Prostate gland (tissue), 2 donors: ENCODE measurements at regions not wholly inside any gene's neighbourhood (a gene's known extent, or its start where the extent isn't known, plus 50 kb on each side); places are given as distances from the start of the nearest gene placed in this dataset.

Experiments used
- DNase-seq: peaks from one replicate; pipeline ENCODE4 v3.0.0-alpha.2; 2019; ENCODE audit warnings: low spot score
- H3K27ac ChIP-seq, 2 donors: fragments of 200-600 bp; sonication (generic); 2 replicates each; pipeline ENCODE4 v1.5.1; 2017 to 2019
- H3K27me3 ChIP-seq: fragments of 200-600 bp; sonication (generic); replicated peaks from 2 replicates; pipeline ENCODE4 v1.5.1; 2019; ENCODE audit not compliant: insufficient read depth
- H3K36me3 ChIP-seq, 2 donors: fragments of 200-600 bp; sonication (generic); 1 replicate in 1 of 2; 2 replicates in 1 of 2; pipeline versions ENCODE4 v1.5.1 to v1.8.1; 2017 to 2019
- H3K4me1 ChIP-seq: fragments of 200-600 bp; sonication (generic); replicated peaks from 2 replicates; pipeline ENCODE4 v1.5.1; 2019
- H3K4me3 ChIP-seq, 2 donors: fragments of 200-600 bp; sonication (generic); 2 replicates each; pipeline ENCODE4 v1.5.1; 2017 to 2019
- H3K9me3 ChIP-seq: fragments of 200-600 bp; sonication (generic); 2 replicates; pipeline ENCODE4 v1.5.1; 2017
- POLR2A ChIP-seq: fragments of 450-650 bp; IDR thresholded peaks from one replicate; pipeline ENCODE4 v1.6.1; 2016; ENCODE audit warnings: antibody characterized with exemption, mild to moderate bottlenecking
- POLR2AphosphoS5 ChIP-seq: sonication (generic); formaldehyde crosslinking; IDR thresholded peaks from one replicate; pipeline ENCODE4 v1.6.1; 2017; ENCODE audit warnings: antibody characterized with exemption
- WGBS: methylation state at CpG from one replicate; pipeline ENCODE4 v1.1.5; 2018; 5-methylcytosine and 5-hydroxymethylcytosine counted together
- intact Hi-C: fragments of 100-400 bp; cut with DNase I; formaldehyde crosslinking; loops from one replicate; pipeline ENCODE4 v1.14.2; 2022
- TF ChIP-seq, protein P1 (sequence below), 4 experiments: fragments of 200-600 bp in 2 of 4; fragments of 450-650 bp in 2 of 4; sonication (generic) in 2 of 4; IDR thresholded peaks; 1 replicate in 3 of 4; 2 replicates in 1 of 4; pipeline ENCODE4 v1.5.1; 2016 to 2019; ENCODE audit warnings: antibody characterized with exemption in 4 of 4, mild to moderate bottlenecking in 2 of 4, moderate library complexity in 2 of 4

DNA sequence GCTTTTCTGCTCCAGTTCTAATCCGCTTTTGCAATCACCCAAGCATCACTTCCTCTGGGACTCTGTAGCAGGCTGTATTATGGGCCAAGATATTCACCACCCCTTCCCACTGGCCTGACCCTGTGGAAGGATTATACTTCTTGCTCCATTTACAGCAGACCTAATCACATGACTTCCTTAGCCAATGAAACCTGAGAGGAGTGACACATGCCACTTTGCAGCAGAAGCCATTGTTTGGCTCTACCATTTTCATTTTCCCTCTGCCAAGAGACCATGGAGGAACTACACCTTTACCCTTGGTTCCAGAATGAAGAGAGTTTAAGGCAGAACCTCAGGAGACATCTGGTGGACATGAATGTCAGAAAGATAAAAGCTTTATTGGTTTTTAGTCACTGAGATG, 134.9 kb upstream of the HSD17B12 start:
- intact Hi-C loops: no loop called here
- 100% methylated on average over 1 of the region's 1 CpG for WGBS
- Histone ChIP-seq H3K4me1 (no peaks in the 10 kb centered on the region), H3K36me3 (no peaks in the 10 kb centered on the region), H3K27me3 (no peaks in the 10 kb centered on the region), H3K9me3 (no peaks in the 10 kb centered on the region), H3K27ac (no peak overlapping the region), H3K4me3 (no peak overlapping the region)
- no peak for DNase-seq
- no peak for TF ChIP-seq POLR2A
- TF ChIP-seq, protein P1, sequence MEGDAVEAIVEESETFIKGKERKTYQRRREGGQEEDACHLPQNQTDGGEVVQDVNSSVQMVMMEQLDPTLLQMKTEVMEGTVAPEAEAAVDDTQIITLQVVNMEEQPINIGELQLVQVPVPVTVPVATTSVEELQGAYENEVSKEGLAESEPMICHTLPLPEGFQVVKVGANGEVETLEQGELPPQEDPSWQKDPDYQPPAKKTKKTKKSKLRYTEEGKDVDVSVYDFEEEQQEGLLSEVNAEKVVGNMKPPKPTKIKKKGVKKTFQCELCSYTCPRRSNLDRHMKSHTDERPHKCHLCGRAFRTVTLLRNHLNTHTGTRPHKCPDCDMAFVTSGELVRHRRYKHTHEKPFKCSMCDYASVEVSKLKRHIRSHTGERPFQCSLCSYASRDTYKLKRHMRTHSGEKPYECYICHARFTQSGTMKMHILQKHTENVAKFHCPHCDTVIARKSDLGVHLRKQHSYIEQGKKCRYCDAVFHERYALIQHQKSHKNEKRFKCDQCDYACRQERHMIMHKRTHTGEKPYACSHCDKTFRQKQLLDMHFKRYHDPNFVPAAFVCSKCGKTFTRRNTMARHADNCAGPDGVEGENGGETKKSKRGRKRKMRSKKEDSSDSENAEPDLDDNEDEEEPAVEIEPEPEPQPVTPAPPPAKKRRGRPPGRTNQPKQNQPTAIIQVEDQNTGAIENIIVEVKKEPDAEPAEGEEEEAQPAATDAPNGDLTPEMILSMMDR (IDR thresholded peaks at IDR 0.05): no peak
- no peak for TF ChIP-seq POLR2AphosphoS5

DNA sequence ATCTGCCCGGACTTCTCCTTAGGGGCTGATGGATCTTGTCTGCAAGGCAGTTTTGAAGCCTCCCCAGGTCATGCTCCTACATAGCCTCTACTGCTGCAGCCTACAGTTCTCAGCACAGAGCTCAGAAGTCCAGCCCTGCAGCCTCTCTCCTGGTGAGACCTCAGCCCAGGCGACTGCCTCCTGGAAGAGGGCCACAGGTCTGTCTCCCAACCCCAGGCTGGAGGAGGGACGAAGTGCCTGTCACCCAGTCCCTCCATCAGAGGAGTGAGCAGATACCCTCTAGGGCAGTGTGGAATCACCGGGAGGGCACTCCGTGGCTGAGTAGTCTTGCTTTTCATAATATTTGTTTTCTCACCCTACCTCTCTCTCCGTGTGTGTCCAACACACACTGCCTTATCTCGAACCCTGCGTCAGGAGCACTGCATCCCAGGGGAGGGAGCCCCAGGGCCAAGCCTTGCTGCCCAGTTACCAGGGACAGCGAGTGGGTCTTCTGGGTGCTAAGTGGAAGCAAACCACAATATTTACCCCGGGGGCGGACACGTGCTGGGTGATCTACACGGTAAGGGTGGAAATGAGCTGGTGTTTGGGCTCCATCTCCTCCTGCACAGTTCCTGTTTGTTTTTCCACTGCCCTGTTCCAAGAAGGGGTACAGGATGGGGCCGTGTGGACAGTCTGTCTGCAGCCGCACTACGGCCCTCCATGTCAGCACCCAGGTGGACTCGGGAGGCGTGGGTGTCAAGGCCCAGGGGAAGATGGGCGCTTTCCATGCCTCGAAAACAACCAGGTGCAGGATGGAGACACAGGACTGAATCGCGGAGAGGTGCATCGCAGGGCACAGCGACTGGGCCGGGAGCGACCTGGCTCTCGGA, 133.7 kb upstream of the HSD17B12 start:
- Histone ChIP-seq H3K4me3 (peak overlapping the region in 1 of 2 donors; percentile 13), H3K27ac (no peak overlapping the region), H3K9me3 (no peaks in the 10 kb centered on the region), H3K36me3 (no peaks in the 10 kb centered on the region), H3K4me1 (no peaks in the 10 kb centered on the region), H3K27me3 (no peaks in the 10 kb centered on the region)
- no peak for DNase-seq
- intact Hi-C loops: no loop called here
- 29% methylated on average over 27 of the region's 27 CpGs for WGBS
- TF ChIP-seq, protein P1 (IDR thresholded peaks at IDR 0.05): no peak
- no peak for TF ChIP-seq POLR2A
- no peak for TF ChIP-seq POLR2AphosphoS5

DNA sequence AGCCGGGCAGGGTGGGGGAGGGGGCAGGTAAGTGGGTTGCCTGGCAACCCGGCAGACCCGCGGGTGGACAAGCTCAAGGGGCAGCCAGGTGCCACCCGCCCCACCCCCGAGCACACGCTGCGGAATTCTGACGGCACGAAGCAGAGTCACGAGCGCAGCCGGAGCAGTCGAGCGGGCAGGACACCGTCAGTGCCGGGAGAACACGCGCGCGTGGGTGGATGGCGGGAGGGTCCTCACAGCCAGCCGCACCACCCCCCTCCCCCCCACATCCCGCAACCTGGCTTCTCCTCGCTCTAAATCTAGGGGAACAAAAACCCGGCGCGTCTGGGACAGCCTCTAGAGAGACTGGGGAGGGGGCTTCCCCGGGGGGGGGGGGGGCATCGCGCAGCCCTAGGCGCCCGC, 133.1 kb upstream of the HSD17B12 start:
- Histone ChIP-seq H3K36me3 (no peaks in the 10 kb centered on the region), H3K27me3 (no peaks in the 10 kb centered on the region), H3K9me3 (no peaks in the 10 kb centered on the region), H3K27ac (no peak overlapping the region), H3K4me3 (peak overlapping the region in 1 of 2 donors; percentile 13), H3K4me1 (no peaks in the 10 kb centered on the region)
- TF ChIP-seq POLR2AphosphoS5: no peak
- TF ChIP-seq POLR2A: no peak
- TF ChIP-seq, protein P1 (IDR thresholded peaks at IDR 0.05): no peak
- intact Hi-C loops: no loop called here
- no peak for DNase-seq
- WGBS: 0% methylated on average over 25 of the region's 33 CpGs

DNA sequence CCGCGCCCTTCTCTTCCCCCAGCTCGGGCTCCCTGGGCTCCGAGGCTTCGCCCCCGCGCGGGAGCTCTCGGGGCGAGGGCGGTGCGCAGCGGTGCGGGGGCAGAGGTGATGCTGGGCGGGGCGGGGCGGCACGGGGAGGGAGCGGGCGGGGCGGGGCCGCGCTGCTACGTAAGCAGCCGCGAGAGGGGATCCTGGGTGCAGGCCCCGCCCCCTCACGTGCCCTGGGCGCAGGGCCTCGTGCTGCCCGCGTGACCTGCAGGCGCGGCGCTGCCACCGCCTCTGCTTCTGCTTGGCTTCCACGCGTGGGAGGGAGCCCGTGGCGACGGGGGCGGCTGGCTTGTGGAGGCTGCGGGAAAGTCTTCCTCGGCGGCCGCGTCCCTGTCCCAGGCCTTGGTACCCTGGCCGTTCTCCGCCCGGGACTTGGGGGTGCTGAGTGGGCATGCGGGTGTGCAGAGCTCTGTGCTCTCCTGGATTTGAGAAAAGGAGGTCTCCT, 132.6 kb upstream of the HSD17B12 start:
- peak overlapping the region in 1 of 2 donors; percentile 13 for H3K4me3 ChIP-seq
- peaks cover 2% of the 10 kb centered on the region for H3K27me3 ChIP-seq
- intact Hi-C loops: no loop called here
- no peaks in the 10 kb centered on the region for H3K4me1 ChIP-seq
- TF ChIP-seq POLR2AphosphoS5 (no peak), POLR2A (no peak)
- TF ChIP-seq, protein P1 (IDR thresholded peaks at IDR 0.05): no peak
- no peak for DNase-seq
- no peaks in the 10 kb centered on the region for H3K9me3 ChIP-seq
- 27% methylated on average over 37 of the region's 51 CpGs for WGBS
- no peak overlapping the region for H3K27ac ChIP-seq
- H3K36me3 ChIP-seq: no peaks in the 10 kb centered on the region

DNA sequence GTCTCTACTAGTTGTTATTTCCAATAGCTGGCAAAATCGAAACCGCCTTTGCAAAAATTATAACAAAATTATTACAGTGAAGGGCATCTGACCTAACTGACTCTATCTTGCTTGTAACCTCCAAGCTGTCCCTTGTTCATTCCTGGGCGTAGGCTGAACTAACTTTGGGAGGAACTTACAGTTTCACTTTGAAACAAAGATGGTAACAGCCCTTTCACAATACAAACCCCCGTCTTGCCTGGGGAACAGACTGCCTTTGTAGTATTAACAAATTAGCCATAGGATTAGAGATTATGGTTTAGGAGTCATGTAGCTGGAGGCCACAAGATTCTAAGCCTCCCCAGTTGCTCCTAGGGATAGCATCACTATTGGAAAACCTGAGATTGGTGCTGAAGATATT, 131.6 kb upstream of the HSD17B12 start:
- Histone ChIP-seq H3K27ac (no peak overlapping the region), H3K4me1 (no peaks in the 10 kb centered on the region), H3K9me3 (no peaks in the 10 kb centered on the region), H3K4me3 (no peak overlapping the region), H3K27me3 (peaks cover 2% of the 10 kb centered on the region), H3K36me3 (no peaks in the 10 kb centered on the region)
- intact Hi-C loops: no loop called here
- 89% methylated on average over 4 of the region's 4 CpGs for WGBS
- TF ChIP-seq POLR2A: no peak
- TF ChIP-seq, protein P1 (IDR thresholded peaks at IDR 0.05): no peak
- TF ChIP-seq POLR2AphosphoS5: no peak
- DNase-seq: no peak
